Peyer's patch (tissue), 4 donors: ENCODE measurements at regions not wholly inside any gene's neighbourhood (a gene's known extent, or its start where the extent isn't known, plus 50 kb on each side); places are given as distances from the start of the nearest gene placed in this dataset.

Experiments
- CTCF ChIP-seq, 6 experiments: fragments of 450-650 bp in 4 of 6; fragments of 200-600 bp in 2 of 6; sonication (generic) in 1 of 6; IDR thresholded peaks; one replicate each; pipeline ENCODE4 v1.5.1; 2017 to 2019; ENCODE audit warnings: antibody characterized with exemption in 6 of 6, mild to moderate bottlenecking in 3 of 6, moderate library complexity in 1 of 6
- POLR2A ChIP-seq, 2 donors: fragments of 450-650 bp; IDR thresholded peaks; one replicate each; pipeline ENCODE4 v1.5.1; 2017; ENCODE audit warnings: antibody characterized with exemption in 2 of 2, mild to moderate bottlenecking in 2 of 2, moderate library complexity in 2 of 2

- TF ChIP-seq CTCF (IDR thresholded peaks at IDR 0.05) = no peak
- TF ChIP-seq POLR2A (IDR thresholded peaks at IDR 0.05) = no peak
Measured at GRCh38 chr2:217301142-217301925, 441.5 kb upstream of the TNP1 start.
